BJ (cell line): ENCODE measurements at regions not wholly inside any gene's neighbourhood (a gene's known extent, or its start where the extent isn't known, plus 50 kb on each side); places are given as distances from the start of the nearest gene placed in this dataset.

Source experiments
- CTCF ChIA-PET: fragments of 350-600 bp; formaldehyde crosslinking; extraction: SDS; loops from one replicate; lab custom pipeline; 2021; ENCODE audit warnings: antibody characterized with exemption, inconsistent platforms; lab: Yijun Ruan, JAX
- POLR2A ChIA-PET: fragments of 300-600 bp; sonication (Branson Sonifier 250); formaldehyde crosslinking; extraction: SDS; loops from one replicate; lab custom pipeline; 2021; ENCODE audit warnings: antibody characterized with exemption; lab: Charles Lee
- DNase-seq: peaks from one replicate; pipeline ENCODE4 v3.0.0-alpha.2; 2011; ENCODE audit warnings: low read depth
- H3K27me3 ChIP-seq: 2 replicates; pipeline ENCODE4 v1.6.0; 2011; ENCODE audit warnings: low read length; ENCODE audit not compliant: control insufficient read depth, insufficient read depth
- H3K36me3 ChIP-seq: 2 replicates; pipeline ENCODE4 v1.5.1; 2011; ENCODE audit warnings: low read length; ENCODE audit not compliant: control insufficient read depth, insufficient read depth
- H3K4me3 ChIP-seq: 2 replicates; pipeline ENCODE4 v1.5.1; 2011; ENCODE audit warnings: low read depth, mild to moderate bottlenecking, control low read depth, low read length
- CTCF ChIP-seq: IDR thresholded peaks from 2 replicates; pipeline ENCODE4 v1.5.1; 2011; ENCODE audit warnings: low read depth, mild to moderate bottlenecking, control low read depth, inconsistent platforms, low read length, moderate library complexity; ENCODE audit not compliant: insufficient read depth

- POLR2A ChIA-PET, result no interaction called here
- Histone ChIP-seq H3K36me3 (no peaks in the 10 kb centered on the region), H3K4me3 (no peak overlapping the region), H3K27me3 (no peaks in the 10 kb centered on the region; the same call in 1 of the 2 replicates)
- no peak for DNase-seq
- CTCF ChIA-PET, result no interaction called here
- TF ChIP-seq CTCF, result no peak
These were observed 58.3 kb upstream of the NFIL3 start for GRCh38 chr9:91481972-91482371.

GRCh38 chr9:91477106-91477505 lies 53.5 kb upstream of the NFIL3 start:
- no peaks in the 10 kb centered on the region for H3K27me3 ChIP-seq
- POLR2A ChIA-PET, result no interaction called here
- H3K4me3 ChIP-seq, result no peak overlapping the region
- no peak for DNase-seq
- CTCF ChIA-PET, result no interaction called here
- no peak for TF ChIP-seq CTCF
- H3K36me3 ChIP-seq, result no peaks in the 10 kb centered on the region

GRCh38 chr9:91474656-91475055 lies 51.0 kb upstream of the NFIL3 start:
- DNase-seq, result no peak
- no peak for TF ChIP-seq CTCF
- CTCF ChIA-PET, result interaction anchor here (1.1 kb wide), 1 partner anchor 13 kb away, joined by 3 read pairs; no protein-coding TSS in a partner anchor
- POLR2A ChIA-PET, result no interaction called here
- Histone ChIP-seq H3K4me3 (no peak overlapping the region), H3K36me3 (no peaks in the 10 kb centered on the region), H3K27me3 (no peaks in the 10 kb centered on the region)
